T-helper 1 cell treated with Interleukin-12 subunit alpha and Interleukin-12 subunit beta and Interleukin-4 antibody, amounts not matched to agents 30 ng/mL and 1 ng/mL, for 36 hours (primary cell): ENCODE measurements at regions not wholly inside any gene's neighbourhood (a gene's known extent, or its start where the extent isn't known, plus 50 kb on each side); places are given as distances from the start of the nearest gene placed in this dataset.
"Not testable (repeated sequence)": the region's sequence is repeated elsewhere in the genome, so short reads cannot be mapped to it uniquely, and the experiment has no call there.

ENCODE experiments used
- intact Hi-C: fragments of 100-400 bp; cut with micrococcal nuclease; formaldehyde crosslinking; loops from one replicate; pipeline ENCODE4 v1.15.1; 2024

- intact Hi-C loops, result no loop called here
These were observed 125.8 kb upstream of the TGFBR2 start for GRCh38 chr3:30480587-30480986.

DNA sequence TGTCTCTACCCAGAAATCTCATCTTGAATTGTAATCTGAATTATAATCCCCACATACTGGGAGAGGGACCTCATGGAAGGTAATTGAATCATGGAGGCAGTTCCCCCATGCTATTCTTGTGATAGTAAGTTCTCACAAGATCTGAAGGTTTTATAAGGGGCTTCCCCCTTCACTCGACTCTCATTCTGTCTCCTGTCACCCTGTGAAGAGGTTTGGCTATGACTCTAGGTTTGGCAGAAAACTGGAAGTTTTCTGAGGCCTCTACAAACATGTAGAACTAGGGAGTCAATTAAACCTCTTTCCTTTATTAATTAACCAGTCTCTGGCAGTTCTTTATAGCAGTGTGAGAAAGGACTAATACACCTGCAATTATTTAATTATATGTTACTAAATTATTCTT is 125.2 kb upstream of the TGFBR2 start:
- intact Hi-C loops, result loop anchor here (1.0 kb wide), 1 partner anchor 19 kb away; no protein-coding TSS in a partner anchor

GRCh38 chr3:30484229-30484628 is 122.2 kb upstream of the TGFBR2 start:
- intact Hi-C loops, result not testable (repeated sequence)

DNA sequence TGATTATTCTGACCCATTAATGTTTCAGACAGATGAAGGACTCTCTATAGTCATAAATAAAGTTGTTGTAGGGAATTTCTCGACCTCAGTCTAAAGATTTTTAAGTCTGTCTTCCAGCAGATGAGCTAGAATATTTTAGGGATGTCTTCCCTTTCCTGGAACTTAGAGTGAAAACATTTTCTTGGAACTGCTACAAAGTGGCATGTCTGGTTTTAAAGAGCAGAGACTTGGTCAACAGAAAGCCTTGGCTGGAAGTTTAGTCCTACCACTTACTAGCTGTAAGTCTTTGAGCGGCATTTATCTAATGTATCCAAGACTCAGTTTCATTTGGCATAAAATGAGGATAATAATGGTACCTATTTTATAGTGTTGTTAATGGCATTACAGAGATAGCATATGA is 120.0 kb upstream of the TGFBR2 start:
- intact Hi-C loops, result loop anchor here (1.0 kb wide), 1 partner anchor 14 kb away; no protein-coding TSS in a partner anchor

GRCh38 chr3:30488070-30488756 is 118.2 kb upstream of the TGFBR2 start:
- intact Hi-C loops, result no loop called here

DNA sequence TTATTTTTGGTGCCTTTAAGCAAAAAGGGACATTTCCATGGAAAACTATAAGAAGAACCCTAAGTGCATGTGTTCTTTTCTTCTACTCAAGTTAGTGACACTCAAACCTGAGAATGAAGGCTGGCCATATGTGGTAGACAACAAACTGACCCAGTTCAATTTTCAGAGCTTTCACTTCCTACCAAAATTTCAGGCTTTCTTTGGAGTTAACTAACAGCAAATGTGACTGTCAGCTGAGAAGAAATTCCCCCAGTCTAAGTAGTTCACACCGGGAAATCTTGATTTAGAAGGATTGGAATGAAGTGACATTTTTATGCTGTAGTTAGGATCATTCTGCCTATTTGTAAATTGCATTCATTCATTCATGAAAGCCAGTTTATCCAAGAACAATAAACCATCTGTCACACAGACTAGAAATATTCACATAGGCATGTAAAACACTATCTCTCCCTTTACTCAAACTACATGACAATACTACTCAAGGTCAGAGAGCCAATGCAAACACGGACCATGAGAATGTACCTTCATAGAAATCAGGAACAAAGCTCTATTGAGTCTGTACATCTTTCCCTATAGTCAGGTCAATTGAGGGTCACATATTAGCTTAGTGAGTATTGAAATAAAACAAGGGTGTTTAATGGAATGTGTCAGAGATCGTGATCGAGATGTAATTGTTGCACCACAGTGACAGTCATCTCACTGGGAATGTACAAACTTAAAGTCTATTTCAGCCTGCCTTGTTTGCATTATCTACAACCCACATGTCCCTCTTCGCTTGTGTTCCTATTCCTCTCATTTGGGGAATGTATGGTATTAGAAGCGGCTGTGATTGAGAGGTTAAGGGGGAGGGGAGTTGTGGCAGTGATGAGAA is 113.8 kb upstream of the TGFBR2 start:
- intact Hi-C loops, result no loop called here

GRCh38 chr3:30493911-30494311 is 112.5 kb upstream of the TGFBR2 start:
- intact Hi-C loops, result no loop called here

DNA sequence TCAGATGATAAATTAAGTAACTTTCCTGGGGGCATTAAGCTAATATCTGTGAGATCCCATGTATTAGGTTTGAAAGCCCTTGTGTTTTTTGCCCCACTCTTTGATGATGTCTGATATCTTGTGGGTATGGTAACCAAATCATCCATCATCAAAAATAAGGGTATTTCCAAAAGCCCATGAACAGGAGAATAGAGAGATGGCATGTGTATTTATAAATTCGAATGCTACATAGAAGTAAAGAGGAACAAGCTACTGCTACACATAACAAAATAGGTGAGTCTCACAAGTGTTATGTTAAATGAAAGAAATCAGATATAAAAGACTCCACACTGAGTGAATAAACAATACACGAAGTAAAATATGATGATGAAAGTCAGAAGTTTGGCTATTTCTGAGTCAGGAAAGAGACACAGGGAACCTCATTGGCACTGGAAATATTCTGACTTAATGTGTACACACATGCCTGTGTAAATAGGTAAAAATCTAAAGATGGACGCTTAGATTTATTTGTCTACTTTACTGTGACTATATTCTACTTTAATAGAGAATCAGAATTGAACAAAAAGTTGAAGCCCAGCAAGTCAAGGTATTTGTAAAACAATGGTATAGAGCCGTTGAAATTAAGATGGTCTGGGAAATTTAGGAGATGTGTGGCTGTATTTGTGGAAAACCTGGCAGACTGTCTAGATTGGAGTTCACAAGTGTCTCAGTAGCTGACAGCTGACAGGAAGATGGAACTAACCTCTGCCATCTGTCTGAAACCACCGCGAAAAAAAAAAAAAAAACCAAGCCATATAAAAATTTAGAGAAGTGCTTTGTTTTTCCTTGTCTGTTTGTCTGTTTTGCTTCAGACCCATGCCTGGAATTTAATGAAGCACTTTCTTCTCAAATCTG is 111.0 kb upstream of the TGFBR2 start:
- intact Hi-C loops, result no loop called here

GRCh38 chr3:30496066-30496966 is 110.1 kb upstream of the TGFBR2 start:
- intact Hi-C loops, result no loop called here

GRCh38 chr3:30498587-30498967 is 107.8 kb upstream of the TGFBR2 start:
- intact Hi-C loops, result no loop called here

GRCh38 chr3:30500666-30501399 is 105.6 kb upstream of the TGFBR2 start:
- intact Hi-C loops, result loop anchor here (1.0 kb wide), 1 partner anchor 20 kb away; no protein-coding TSS in a partner anchor

DNA sequence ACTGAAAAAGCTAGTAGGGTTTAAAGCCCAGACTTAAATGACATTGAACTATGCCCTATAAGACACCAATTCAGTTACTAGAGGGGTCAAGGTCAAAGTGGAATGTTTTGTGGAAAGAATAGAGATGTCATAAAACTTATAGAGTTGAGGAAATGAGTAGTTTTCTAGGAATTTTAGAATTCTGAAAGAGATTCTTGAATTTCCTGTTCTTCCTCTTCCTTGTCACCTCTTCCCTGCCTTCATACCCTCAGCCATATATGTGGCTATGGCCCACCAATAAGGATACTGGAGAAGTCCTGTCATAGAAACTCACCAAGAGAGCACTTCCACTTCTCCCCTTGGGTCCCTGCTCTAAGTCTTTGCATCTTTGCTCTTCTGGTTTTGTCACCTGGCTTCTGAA is 104.9 kb upstream of the TGFBR2 start:
- intact Hi-C loops, result no loop called here

GRCh38 chr3:30502051-30502741 is 104.2 kb upstream of the TGFBR2 start:
- intact Hi-C loops, result no loop called here

DNA sequence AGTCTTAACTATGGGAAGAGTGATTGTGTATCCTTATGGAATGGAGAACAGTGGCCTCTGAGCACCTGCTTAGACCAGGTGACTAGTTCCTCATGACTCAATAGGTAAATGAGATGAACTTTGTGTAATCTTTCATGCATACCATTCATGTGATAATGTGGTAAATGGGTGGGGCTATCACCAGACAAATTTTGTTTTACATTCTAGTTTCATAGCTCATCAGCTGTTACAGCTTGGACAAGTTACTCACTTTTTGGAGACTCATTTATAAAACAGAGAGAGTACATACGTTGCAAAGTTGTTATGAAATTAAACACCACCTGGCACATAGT is 103.7 kb upstream of the TGFBR2 start:
- intact Hi-C loops, result no loop called here

- intact Hi-C loops, result no loop called here
These were observed 103.0 kb upstream of the TGFBR2 start for GRCh38 chr3:30503446-30503845.

- intact Hi-C loops, result no loop called here
These were observed 101.5 kb upstream of the TGFBR2 start for GRCh38 chr3:30504939-30505338.

- intact Hi-C loops, result no loop called here
These were observed 100.4 kb upstream of the TGFBR2 start for GRCh38 chr3:30505866-30506520.

DNA sequence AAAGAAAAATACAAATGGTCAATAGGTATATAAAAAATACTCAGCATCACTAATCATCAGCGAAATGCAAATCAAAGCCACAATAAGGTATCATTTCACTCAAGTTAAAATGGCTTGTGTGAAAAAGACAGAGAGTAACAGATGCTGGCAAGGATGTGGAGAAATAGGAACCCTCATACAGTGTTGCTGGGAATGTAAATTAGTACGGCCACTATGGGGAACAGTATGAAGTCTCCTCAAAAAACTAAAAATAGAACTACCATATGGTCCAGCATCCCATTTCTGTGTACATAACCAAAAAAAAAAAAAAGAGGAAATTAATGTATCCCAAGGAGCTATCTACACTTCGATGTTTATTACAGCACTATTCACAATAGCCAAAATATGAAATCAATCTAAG is 98.1 kb upstream of the TGFBR2 start:
- intact Hi-C loops, result no loop called here

- intact Hi-C loops, result no loop called here
These were observed 95.8 kb upstream of the TGFBR2 start for GRCh38 chr3:30510596-30510995.
